GM21723 (cell line): ENCODE measurements at regions not wholly inside any gene's neighbourhood (a gene's known extent, or its start where the extent isn't known, plus 50 kb on each side); places are given as distances from the start of the nearest gene placed in this dataset.

Experiments
- ATAC-seq: cut with Tn5 transposase; IDR thresholded peaks from one replicate; pipeline ENCODE4 v1.9.1; 2021; ENCODE audit warnings: mild to moderate bottlenecking, moderate library complexity; ENCODE audit not compliant: unreplicated experiment

- no peak for ATAC-seq
Measured at GRCh38 chr13:40161931-40162330, 504.5 kb downstream of the FOXO1 start.

- no peak for ATAC-seq
Measured at GRCh38 chr13:40163066-40164000, 503.1 kb downstream of the FOXO1 start.

- no peak for ATAC-seq
Measured at GRCh38 chr13:40164133-40164532, 502.3 kb downstream of the FOXO1 start.

- ATAC-seq, result no peak
Measured at GRCh38 chr13:40165316-40165932, 501.0 kb downstream of the FOXO1 start.

GRCh38 chr13:40167327-40167726, 499.1 kb downstream of the FOXO1 start:
- ATAC-seq, result no peak

GRCh38 chr13:40168425-40169166, 497.8 kb downstream of the FOXO1 start:
- ATAC-seq, result no peak

- no peak for ATAC-seq
Measured at GRCh38 chr13:40169476-40169875, 497.0 kb downstream of the FOXO1 start.

GRCh38 chr13:40170091-40170490, 496.4 kb downstream of the FOXO1 start:
- ATAC-seq, result no peak

- no peak for ATAC-seq
Measured at GRCh38 chr13:40170982-40171381, 495.5 kb downstream of the FOXO1 start.

- no peak for ATAC-seq
Measured at GRCh38 chr13:40171566-40171965, 494.9 kb downstream of the FOXO1 start.

- no peak for ATAC-seq
Measured at GRCh38 chr13:40172149-40172591, 494.3 kb downstream of the FOXO1 start.

- ATAC-seq, result no peak
Measured at GRCh38 chr13:40172878-40173277, 493.6 kb downstream of the FOXO1 start.

GRCh38 chr13:40175639-40176038, 490.8 kb downstream of the FOXO1 start:
- ATAC-seq, result no peak

- no peak for ATAC-seq
Measured at GRCh38 chr13:40176242-40176641, 490.2 kb downstream of the FOXO1 start.

- no peak for ATAC-seq
Measured at GRCh38 chr13:40178130-40178529, 488.3 kb downstream of the FOXO1 start.

GRCh38 chr13:40179445-40180281, 486.8 kb downstream of the FOXO1 start:
- no peak for ATAC-seq

- ATAC-seq, result no peak
Measured at GRCh38 chr13:40180776-40181175, 485.7 kb downstream of the FOXO1 start.

GRCh38 chr13:40181203-40181845, 485.1 kb downstream of the FOXO1 start:
- no peak for ATAC-seq

- ATAC-seq, result no peak
Measured at GRCh38 chr13:40182591-40182990, 483.9 kb downstream of the FOXO1 start.

GRCh38 chr13:40185414-40185813, 481.0 kb downstream of the FOXO1 start:
- no peak for ATAC-seq
